Small intestine (tissue), 7 donors: ENCODE measurements at regions not wholly inside any gene's neighbourhood (a gene's known extent, or its start where the extent isn't known, plus 50 kb on each side); places are given as distances from the start of the nearest gene placed in this dataset.

Experiments
- DNase-seq, 2 donors: peaks; one replicate each; pipeline versions ENCODE4 v3.0.0 to v3.0.0-alpha.2; 2013
- FAIRE-seq: peaks from 2 replicates; lab custom pipeline; 2012; peaks lifted over from hg19 to GRCh38; lab: Jason Lieb, UNC
- H3K27ac ChIP-seq, 3 donors: one replicate each; pipeline ENCODE4 v1.5.1; 2013; ENCODE audit warnings: low read length in 2 of 3, mild to moderate bottlenecking in 2 of 3, control low read depth in 1 of 3, inconsistent platforms in 1 of 3, low read depth in 1 of 3, moderate library complexity in 1 of 3
- H3K27me3 ChIP-seq, 3 donors: one replicate each; pipeline ENCODE4 v1.6.1; 2013; ENCODE audit warnings: low read length in 3 of 3, inconsistent platforms in 1 of 3; ENCODE audit not compliant: control insufficient read depth in 3 of 3, insufficient read depth in 3 of 3
- H3K36me3 ChIP-seq, 3 donors: one replicate each; pipeline ENCODE4 v1.6.1; 2013; ENCODE audit warnings: low read length in 3 of 3, inconsistent platforms in 1 of 3, low read depth in 1 of 3, mild to moderate bottlenecking in 1 of 3, moderate library complexity in 1 of 3; ENCODE audit not compliant: control insufficient read depth in 3 of 3, insufficient read depth in 2 of 3
- H3K4me1 ChIP-seq, 3 donors: one replicate each; pipeline ENCODE4 v1.6.1; 2013; ENCODE audit warnings: low read length in 2 of 3, inconsistent platforms in 1 of 3, low read depth in 1 of 3, mild to moderate bottlenecking in 1 of 3, moderate library complexity in 1 of 3; ENCODE audit not compliant: control insufficient read depth in 3 of 3, insufficient read depth in 2 of 3
- H3K4me3 ChIP-seq, 3 donors: one replicate each; pipeline ENCODE4 v1.5.1; 2013; ENCODE audit warnings: low read length in 3 of 3, control low read depth in 1 of 3, inconsistent platforms in 1 of 3, low read depth in 1 of 3, mild to moderate bottlenecking in 1 of 3, moderate library complexity in 1 of 3
- H3K9me3 ChIP-seq, 2 donors: one replicate each; pipeline ENCODE4 v1.6.1; 2013; ENCODE audit warnings: low read depth in 1 of 2, low read length in 1 of 2; ENCODE audit not compliant: control insufficient read depth in 2 of 2, insufficient read depth in 1 of 2
- WGBS, 3 donors: extraction: QIAGEN DNeasy Blood & Tissue Kit; methylation state at CpG; one replicate each; pipeline ENCODE4 v1.1.7; 2013; 5-methylcytosine and 5-hydroxymethylcytosine counted together
- donor health status: healthy with polysubstance abuse.
- donor health status: control.
- donor health status: control.
- donor health status: Bipolar disorder and iron deficiency.
- donor health status: healthy.

DNA sequence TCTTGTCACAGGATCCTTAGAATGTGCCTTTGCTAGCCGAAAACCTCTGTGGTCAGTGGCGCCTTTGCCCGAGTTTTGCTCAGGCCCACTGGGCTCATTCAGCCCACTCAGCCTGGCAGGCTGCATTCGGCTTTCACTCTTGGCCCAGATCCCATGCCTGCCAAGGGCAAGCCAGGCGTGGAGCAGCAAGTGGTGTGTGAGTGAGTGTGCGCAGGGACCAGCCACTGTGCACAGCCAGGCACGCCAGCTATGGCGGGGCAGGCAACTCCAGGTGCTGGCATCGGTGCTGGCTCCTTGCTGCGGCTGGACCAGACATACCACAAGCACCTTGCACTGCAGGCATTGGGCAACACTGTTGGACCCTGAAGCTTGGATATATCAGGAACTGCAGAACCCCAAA lies 1145.1 kb upstream of the NCAM2 start:
- Histone ChIP-seq H3K27ac (no peak overlapping the region), H3K9me3 (peaks cover 0 to 3% of the 10 kb centered on the region in 2 donors), H3K4me1 (no peaks in the 10 kb centered on the region), H3K36me3 (no peaks in the 10 kb centered on the region), H3K4me3 (no peak overlapping the region), H3K27me3 (no peaks in the 10 kb centered on the region)
- 90 to 94% (median 92%) methylated on average over 10 of the region's 10 CpGs for WGBS, 3 donors
- FAIRE-seq (no peak), DNase-seq (no peak)

GRCh38 chr21:19853709-19854575 lies 1144.3 kb upstream of the NCAM2 start:
- WGBS, 3 donors, result 44 to 69% (median 54%) methylated on average over 21 to 22 of the region's 22 CpGs
- no peaks in the 10 kb centered on the region for H3K27me3 ChIP-seq
- no peaks in the 10 kb centered on the region for H3K36me3 ChIP-seq
- FAIRE-seq (no peak), DNase-seq (peak in 1 of 2 donors; percentile 79)
- peak overlapping the region in 1 of 3 donors; percentile 9 for H3K27ac ChIP-seq
- peaks cover 0 to 3% of the 10 kb centered on the region in 2 donors for H3K9me3 ChIP-seq
- H3K4me1 ChIP-seq, result no peaks in the 10 kb centered on the region
- no peak overlapping the region for H3K4me3 ChIP-seq

DNA sequence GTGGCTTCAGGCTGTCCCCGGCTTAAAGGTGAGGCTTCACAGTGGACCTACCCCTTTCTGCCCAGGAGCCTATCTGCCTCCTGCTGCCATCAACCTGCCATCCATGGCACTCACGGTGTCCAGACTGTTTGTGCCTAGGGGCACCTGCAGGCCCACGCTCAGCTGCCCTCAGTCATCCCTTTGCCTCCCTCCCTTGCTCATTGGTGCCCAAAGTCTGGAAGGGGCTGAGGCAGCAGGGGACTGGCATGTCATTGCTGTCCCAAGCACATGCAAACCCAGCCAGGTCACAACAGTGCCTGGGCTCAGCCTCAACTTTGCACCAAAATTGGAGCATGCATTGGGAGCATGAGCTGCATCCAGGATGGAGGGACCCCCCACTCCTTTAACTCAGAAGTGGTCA lies 1142.7 kb upstream of the NCAM2 start:
- Histone ChIP-seq H3K27ac (no peak overlapping the region), H3K9me3 (peaks cover 0 to 3% of the 10 kb centered on the region in 2 donors), H3K27me3 (no peaks in the 10 kb centered on the region), H3K4me1 (no peaks in the 10 kb centered on the region), H3K4me3 (no peak overlapping the region), H3K36me3 (no peaks in the 10 kb centered on the region)
- FAIRE-seq (no peak), DNase-seq (no peak)
- 87 to 91% (median 88%) methylated on average over 3 of the region's 3 CpGs for WGBS, 3 donors

- H3K27me3 ChIP-seq, result no peaks in the 10 kb centered on the region
- no peak overlapping the region for H3K4me3 ChIP-seq
- H3K27ac ChIP-seq, result no peak overlapping the region
- H3K9me3 ChIP-seq, result no peaks in the 10 kb centered on the region
- WGBS, 3 donors, result 65 to 88% (median 69%) methylated on average over 2 of the region's 2 CpGs
- H3K4me1 ChIP-seq, result no peaks in the 10 kb centered on the region
- H3K36me3 ChIP-seq, result no peaks in the 10 kb centered on the region
- no peak for DNase-seq
- no peak for FAIRE-seq
These were observed 1133.7 kb upstream of the NCAM2 start for GRCh38 chr21:19864476-19864875.

DNA sequence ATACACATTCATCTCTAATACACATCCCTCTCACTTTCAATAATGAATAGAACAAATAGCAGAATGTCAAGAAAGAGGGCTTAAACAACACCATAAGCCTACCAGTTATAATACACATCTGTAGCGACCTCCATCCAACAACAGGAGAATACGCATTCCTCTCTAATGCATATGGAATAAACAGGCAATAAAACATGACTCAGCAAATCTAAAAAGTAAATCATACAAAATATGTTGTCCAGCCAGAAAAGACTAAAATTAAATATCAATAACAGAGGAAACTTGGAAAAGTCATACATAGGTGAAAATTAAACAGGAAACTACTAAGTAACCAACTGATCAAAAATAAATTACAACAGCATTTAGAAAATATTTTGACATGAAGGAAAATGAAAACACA lies 1127.5 kb upstream of the NCAM2 start:
- Histone ChIP-seq H3K27ac (no peak overlapping the region), H3K27me3 (no peaks in the 10 kb centered on the region), H3K36me3 (no peaks in the 10 kb centered on the region), H3K9me3 (no peaks in the 10 kb centered on the region), H3K4me1 (no peaks in the 10 kb centered on the region), H3K4me3 (no peak overlapping the region)
- FAIRE-seq (no peak), DNase-seq (no peak)
- 87 to 96% (median 88%) methylated on average over 2 of the region's 2 CpGs for WGBS, 3 donors

DNA sequence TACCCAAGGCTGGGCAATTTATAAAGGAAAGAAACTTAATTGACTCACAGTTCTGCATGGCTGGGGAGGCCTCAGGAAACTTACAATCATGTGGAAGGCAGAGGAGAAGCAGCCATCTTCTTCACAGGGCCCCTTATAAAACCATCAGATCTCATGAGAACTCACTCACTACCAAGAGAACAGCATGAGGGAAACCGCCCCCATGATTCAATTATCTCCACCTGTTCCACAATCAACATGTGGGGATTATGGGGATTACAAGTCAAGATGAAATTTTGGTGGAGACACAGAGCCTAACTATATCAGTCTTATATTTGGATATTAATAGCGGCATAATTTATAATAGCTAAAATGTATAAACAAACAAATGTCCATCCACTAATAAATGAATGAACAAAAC lies 1123.7 kb upstream of the NCAM2 start:
- no peak for FAIRE-seq
- H3K9me3 ChIP-seq, result no peaks in the 10 kb centered on the region

GRCh38 chr21:19878133-19878532 lies 1120.1 kb upstream of the NCAM2 start:
- Histone ChIP-seq H3K9me3 (no peaks in the 10 kb centered on the region), H3K27ac (no peak overlapping the region), H3K4me1 (no peaks in the 10 kb centered on the region), H3K4me3 (no peak overlapping the region), H3K36me3 (no peaks in the 10 kb centered on the region), H3K27me3 (no peaks in the 10 kb centered on the region)
- DNase-seq (no peak), FAIRE-seq (no peak)
- WGBS, 3 donors, result 91 to 93% (median 93%) methylated on average over 3 of the region's 3 CpGs

More for the DNA sequence above, 1123.7 kb upstream of the NCAM2 start:
- 80 to 89% (median 86%) methylated on average over 2 of the region's 2 CpGs for WGBS, 3 donors
- Histone ChIP-seq H3K4me3 (no peak overlapping the region), H3K4me1 (no peaks in the 10 kb centered on the region), H3K27ac (no peak overlapping the region), H3K27me3 (no peaks in the 10 kb centered on the region), H3K36me3 (no peaks in the 10 kb centered on the region)
- no peak for DNase-seq

GRCh38 chr21:19899645-19900044 lies 1098.6 kb upstream of the NCAM2 start:
- Histone ChIP-seq H3K36me3 (no peaks in the 10 kb centered on the region), H3K4me1 (no peaks in the 10 kb centered on the region), H3K27ac (no peak overlapping the region), H3K27me3 (no peaks in the 10 kb centered on the region), H3K9me3 (no peaks in the 10 kb centered on the region), H3K4me3 (no peak overlapping the region)
- FAIRE-seq (no peak), DNase-seq (no peak)
- 95 to 97% (median 96%) methylated on average over 11 of the region's 11 CpGs for WGBS, 3 donors
